ENCODE measurements at regions not wholly inside any gene's neighbourhood (a gene's known extent, or its start where the extent isn't known, plus 50 kb on each side); places are given as distances from the start of the nearest gene placed in this dataset.

DNA sequence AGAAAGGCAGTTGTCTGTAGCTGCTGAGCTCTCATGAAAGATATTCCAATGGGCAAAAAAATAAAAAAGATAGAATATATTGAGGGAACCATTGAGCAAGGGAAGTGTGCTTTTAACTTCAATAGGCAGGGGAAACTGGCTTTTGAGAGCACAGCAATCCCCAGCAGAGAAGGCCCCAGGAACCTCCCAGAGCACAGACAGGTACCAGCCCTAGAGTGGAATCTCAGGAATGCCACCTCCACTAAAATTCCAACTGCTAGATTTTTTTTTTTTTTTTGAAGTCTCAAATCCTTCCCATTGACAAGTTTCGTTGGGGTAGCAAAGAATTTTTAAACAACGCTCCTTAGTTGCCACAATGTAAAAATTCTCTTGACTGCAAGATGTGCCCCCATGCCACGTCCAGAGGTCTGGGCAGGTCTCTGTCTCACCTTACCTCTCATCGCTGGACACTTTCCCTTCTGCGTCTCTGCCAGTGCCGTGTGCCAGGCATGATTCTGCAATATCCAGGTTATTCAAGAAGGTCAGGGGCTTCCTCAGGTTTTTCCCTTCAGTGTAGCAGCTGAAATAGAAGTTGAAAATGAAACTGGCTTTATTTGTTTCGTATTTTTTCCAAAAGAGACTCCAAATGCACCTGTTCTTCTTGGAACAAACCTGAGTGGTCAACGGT lies 64.2 kb upstream of the IRX1 start:
- TF ChIP-seq, protein P1, sequence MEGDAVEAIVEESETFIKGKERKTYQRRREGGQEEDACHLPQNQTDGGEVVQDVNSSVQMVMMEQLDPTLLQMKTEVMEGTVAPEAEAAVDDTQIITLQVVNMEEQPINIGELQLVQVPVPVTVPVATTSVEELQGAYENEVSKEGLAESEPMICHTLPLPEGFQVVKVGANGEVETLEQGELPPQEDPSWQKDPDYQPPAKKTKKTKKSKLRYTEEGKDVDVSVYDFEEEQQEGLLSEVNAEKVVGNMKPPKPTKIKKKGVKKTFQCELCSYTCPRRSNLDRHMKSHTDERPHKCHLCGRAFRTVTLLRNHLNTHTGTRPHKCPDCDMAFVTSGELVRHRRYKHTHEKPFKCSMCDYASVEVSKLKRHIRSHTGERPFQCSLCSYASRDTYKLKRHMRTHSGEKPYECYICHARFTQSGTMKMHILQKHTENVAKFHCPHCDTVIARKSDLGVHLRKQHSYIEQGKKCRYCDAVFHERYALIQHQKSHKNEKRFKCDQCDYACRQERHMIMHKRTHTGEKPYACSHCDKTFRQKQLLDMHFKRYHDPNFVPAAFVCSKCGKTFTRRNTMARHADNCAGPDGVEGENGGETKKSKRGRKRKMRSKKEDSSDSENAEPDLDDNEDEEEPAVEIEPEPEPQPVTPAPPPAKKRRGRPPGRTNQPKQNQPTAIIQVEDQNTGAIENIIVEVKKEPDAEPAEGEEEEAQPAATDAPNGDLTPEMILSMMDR (IDR thresholded peaks at IDR 0.05), result no peak
- TF ChIP-seq POLR2A (IDR thresholded peaks at IDR 0.05), result no peak
